Loucy (cell line): ENCODE measurements at regions not wholly inside any gene's neighbourhood (a gene's known extent, or its start where the extent isn't known, plus 50 kb on each side); places are given as distances from the start of the nearest gene placed in this dataset.

Source experiments
- H2AFZ ChIP-seq: fragments of 200-600 bp; sonication (generic); 2 replicates; pipeline ENCODE4 v1.6.0; 2016; ENCODE audit warnings: antibody characterized with exemption, mild to moderate bottlenecking, low read length, moderate library complexity
- H3F3A ChIP-seq: fragments of 200-600 bp; 2 replicates; pipeline ENCODE4 v1.6.0; 2016; ENCODE audit warnings: antibody characterized with exemption, low read depth, mild to moderate bottlenecking
- H3K27me3 ChIP-seq: fragments of 200-600 bp; sonication (generic); 2 replicates; pipeline ENCODE4 v1.6.1; 2014; ENCODE audit warnings: low read length, mild to moderate bottlenecking; ENCODE audit not compliant: insufficient read depth, poor library complexity, severe bottlenecking
- H3K36me3 ChIP-seq: fragments of 200-600 bp; sonication (generic); 2 replicates; pipeline ENCODE4 v1.6.1; 2016; ENCODE audit warnings: low read length; ENCODE audit not compliant: insufficient read depth
- H3K4me1 ChIP-seq: fragments of 200-600 bp; sonication (generic); 2 replicates; pipeline ENCODE4 v1.5.1; 2014; ENCODE audit warnings: low read length, mild to moderate bottlenecking; ENCODE audit not compliant: insufficient read depth, poor library complexity, severe bottlenecking
- H3K4me2 ChIP-seq: fragments of 200-600 bp; sonication (generic); 2 replicates; pipeline ENCODE4 v1.6.0; 2014; ENCODE audit warnings: antibody characterized with exemption, low read length, low read depth, mild to moderate bottlenecking; ENCODE audit not compliant: poor library complexity, severe bottlenecking
- H3K4me3 ChIP-seq: fragments of 200-600 bp; sonication (generic); 2 replicates; pipeline ENCODE4 v1.5.1; 2014; ENCODE audit warnings: low read length, mild to moderate bottlenecking, mixed read lengths; ENCODE audit not compliant: poor library complexity, severe bottlenecking
- H3K79me2 ChIP-seq: fragments of 200-600 bp; sonication (generic); 2 replicates; pipeline ENCODE4 v1.6.1; 2014; ENCODE audit warnings: low read length; ENCODE audit not compliant: insufficient read depth
- H3K9ac ChIP-seq: fragments of 200-600 bp; sonication (generic); 2 replicates; pipeline ENCODE4 v1.6.0; 2014; ENCODE audit warnings: mild to moderate bottlenecking, low read depth, low read length, moderate library complexity; ENCODE audit not compliant: poor library complexity, severe bottlenecking
- H3K9me2 ChIP-seq: fragments of 200-600 bp; sonication (generic); replicated peaks from 2 replicates; pipeline ENCODE4 v1.6.1; 2016; ENCODE audit warnings: low read depth, low read length, mixed read lengths
- H3K9me3 ChIP-seq: fragments of 200-600 bp; sonication (generic); 2 replicates; pipeline ENCODE4 v1.6.1; 2014; ENCODE audit warnings: mild to moderate bottlenecking, antibody characterized with exemption, low read length, low read depth; ENCODE audit not compliant: insufficient read depth
- H4K20me1 ChIP-seq: fragments of 200-600 bp; sonication (generic); 2 replicates; pipeline ENCODE4 v1.6.0; 2014; ENCODE audit warnings: antibody characterized with exemption, low read length, mild to moderate bottlenecking; ENCODE audit not compliant: insufficient read depth, poor library complexity, severe bottlenecking
- CTCF ChIP-seq: fragments of 200-600 bp; sonication (generic); conservative IDR thresholded peaks from 2 replicates; pipeline ENCODE4 v1.5.1; 2014; ENCODE audit warnings: mild to moderate bottlenecking, antibody characterized with exemption, low read length
- EZH2phosphoT487 ChIP-seq: fragments of 200-600 bp; IDR thresholded peaks from 2 replicates; pipeline ENCODE4 v1.6.1; 2018; ENCODE audit warnings: antibody characterized with exemption, mild to moderate bottlenecking, moderate library complexity, borderline replicate concordance

DNA sequence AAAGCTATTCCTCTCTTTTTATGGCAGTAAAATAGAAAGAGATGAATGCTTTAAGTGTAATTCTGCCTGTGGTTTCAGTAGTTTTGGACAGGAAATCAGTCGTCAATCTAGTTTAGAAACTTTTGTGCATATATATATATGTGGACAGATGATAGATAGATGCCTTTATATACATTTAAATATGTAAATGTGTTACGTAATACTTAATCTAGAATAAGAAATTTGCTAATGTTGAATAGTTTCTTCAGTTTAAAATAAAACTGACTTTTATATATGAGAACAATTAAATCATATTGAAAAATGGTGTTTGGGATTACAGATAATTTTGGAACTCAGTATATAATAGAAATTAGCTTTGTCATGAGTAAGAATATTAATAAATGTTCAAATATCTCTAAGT is 1165.7 kb upstream of the NCAM2 start:
- Histone ChIP-seq H3K9ac (no peak overlapping the region), H2AFZ (no peak overlapping the region), H3F3A (no peaks in the 10 kb centered on the region), H3K9me2 (no peaks in the 10 kb centered on the region), H3K4me3 (no peak overlapping the region), H3K4me1 (peaks cover 2% of the 10 kb centered on the region), H3K9me3 (no peaks in the 10 kb centered on the region), H3K79me2 (no peaks in the 10 kb centered on the region), H3K4me2 (no peak overlapping the region), H4K20me1 (no peaks in the 10 kb centered on the region), H3K27me3 (no peaks in the 10 kb centered on the region), H3K36me3 (no peaks in the 10 kb centered on the region)
- TF ChIP-seq CTCF (no peak), EZH2phosphoT487 (no peak)

- H3K9me3 ChIP-seq, result no peaks in the 10 kb centered on the region
- H4K20me1 ChIP-seq, result no peaks in the 10 kb centered on the region
- no peak overlapping the region for H3K4me2 ChIP-seq
- H3K36me3 ChIP-seq, result no peaks in the 10 kb centered on the region
- no peaks in the 10 kb centered on the region for H3K27me3 ChIP-seq
- H3K4me3 ChIP-seq, result no peak overlapping the region
- no peaks in the 10 kb centered on the region for H3F3A ChIP-seq
- no peak overlapping the region for H3K9ac ChIP-seq
- peak overlapping the region; percentile 52; the same call in 1 of the 2 replicates for H2AFZ ChIP-seq
- peaks cover 2% of the 10 kb centered on the region for H3K4me1 ChIP-seq
- no peaks in the 10 kb centered on the region for H3K79me2 ChIP-seq
- no peak for TF ChIP-seq CTCF
- no peak for TF ChIP-seq EZH2phosphoT487
- no peaks in the 10 kb centered on the region for H3K9me2 ChIP-seq
These were observed 1165.1 kb upstream of the NCAM2 start for GRCh38 chr21:19833082-19833481.

GRCh38 chr21:19842601-19843000 is 1155.6 kb upstream of the NCAM2 start:
- H3F3A ChIP-seq, result no peaks in the 10 kb centered on the region
- H3K4me2 ChIP-seq, result no peak overlapping the region
- H3K27me3 ChIP-seq, result no peaks in the 10 kb centered on the region
- H3K9me2 ChIP-seq, result no peaks in the 10 kb centered on the region
- H2AFZ ChIP-seq, result no peak overlapping the region
- H4K20me1 ChIP-seq, result no peaks in the 10 kb centered on the region
- H3K4me3 ChIP-seq, result no peak overlapping the region
- H3K36me3 ChIP-seq, result no peaks in the 10 kb centered on the region
- no peak overlapping the region for H3K9ac ChIP-seq
- no peaks in the 10 kb centered on the region for H3K79me2 ChIP-seq
- TF ChIP-seq EZH2phosphoT487, result no peak
- no peak for TF ChIP-seq CTCF
- H3K4me1 ChIP-seq, result no peaks in the 10 kb centered on the region
- H3K9me3 ChIP-seq, result no peaks in the 10 kb centered on the region
